ENCODE measurements at regions not wholly inside any gene's neighbourhood (a gene's known extent, or its start where the extent isn't known, plus 50 kb on each side); places are given as distances from the start of the nearest gene placed in this dataset.
A peak's percentile ranks its signal among the peaks of the same experiment; 100 is the strongest.

GRCh38 chr5:120368923-120369715 lies 95.0 kb upstream of the PRR16 start:
- BruUV-seq (replicated peaks), result no TSS peak
- peak; percentile 85 for DNase-seq

GRCh38 chr5:120372899-120373298 lies 91.2 kb upstream of the PRR16 start:
- Mint-ChIP-seq H3K36me3 (ENCODE audit: insufficient read depth, unreplicated experiment) (no peaks in the 10 kb centered on the region), H3K9me3 (ENCODE audit: low read depth, unreplicated experiment) (no peaks in the 10 kb centered on the region), H3K4me3 (ENCODE audit: low read depth, unreplicated experiment) (no peak overlapping the region), H3K27ac (ENCODE audit: unreplicated experiment) (no peak overlapping the region), H3K4me1 (ENCODE audit: low read depth, unreplicated experiment) (peaks cover 13% of the 10 kb centered on the region), H3K27me3 (ENCODE audit: unreplicated experiment) (no peaks in the 10 kb centered on the region)
- TF ChIP-seq CTCF (IDR thresholded peaks at IDR 0.05; ENCODE audit: unreplicated experiment), result no peak
- no TSS peak for BruUV-seq (replicated peaks)
- intact Hi-C loops (cut with micrococcal nuclease; ENCODE audit: unreplicated experiment), result no loop called here
- CTCF ChIA-PET, result no interaction called here
- no peak for DNase-seq

More at GRCh38 chr5:120368923-120369715, 95.0 kb upstream of the PRR16 start:
- H3K27me3 Mint-ChIP-seq (ENCODE audit: unreplicated experiment), result no peaks in the 10 kb centered on the region
- H3K4me1 Mint-ChIP-seq (ENCODE audit: low read depth, unreplicated experiment), result peaks cover 13% of the 10 kb centered on the region
- no peak for TF ChIP-seq CTCF (IDR thresholded peaks at IDR 0.05; ENCODE audit: unreplicated experiment)
- intact Hi-C loops (cut with micrococcal nuclease; ENCODE audit: unreplicated experiment), result no loop called here
- H3K27ac Mint-ChIP-seq (ENCODE audit: unreplicated experiment), result no peak overlapping the region
- CTCF ChIA-PET, result interaction anchor here (0.7 kb wide), 1 partner anchor 1510 kb away, joined by 3 read pairs; no protein-coding TSS in a partner anchor
- H3K4me3 Mint-ChIP-seq (ENCODE audit: low read depth, unreplicated experiment), result no peak overlapping the region
- no peaks in the 10 kb centered on the region for H3K36me3 Mint-ChIP-seq (ENCODE audit: insufficient read depth, unreplicated experiment)
- no peaks in the 10 kb centered on the region for H3K9me3 Mint-ChIP-seq (ENCODE audit: low read depth, unreplicated experiment)

DNA sequence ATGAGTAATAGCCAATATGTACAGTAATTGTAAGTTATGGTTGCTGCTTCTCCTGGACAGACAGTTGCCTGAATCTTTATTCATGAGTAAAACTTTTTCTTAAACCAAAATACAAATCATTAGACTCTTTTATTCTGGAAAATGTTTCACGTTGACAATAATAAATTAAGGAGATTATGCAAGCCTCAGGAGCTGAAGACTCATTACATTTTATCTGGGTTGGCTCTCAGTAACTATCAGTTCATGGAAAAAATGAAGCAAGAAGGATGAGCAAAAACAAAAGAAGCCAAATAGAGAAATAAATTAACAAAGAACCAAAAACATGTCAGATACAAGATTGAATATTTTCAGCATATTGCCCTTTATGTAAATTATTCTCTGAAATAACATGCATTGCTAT lies 88.9 kb upstream of the PRR16 start:
- no peaks in the 10 kb centered on the region for H3K4me1 Mint-ChIP-seq (ENCODE audit: low read depth, unreplicated experiment)
- CTCF ChIA-PET, result no interaction called here
- H3K9me3 Mint-ChIP-seq (ENCODE audit: low read depth, unreplicated experiment), result peaks cover 7% of the 10 kb centered on the region
- intact Hi-C loops (cut with micrococcal nuclease; ENCODE audit: unreplicated experiment), result no loop called here
- H3K36me3 Mint-ChIP-seq (ENCODE audit: insufficient read depth, unreplicated experiment), result no peaks in the 10 kb centered on the region
- TF ChIP-seq CTCF (IDR thresholded peaks at IDR 0.05; ENCODE audit: unreplicated experiment), result no peak
- H3K4me3 Mint-ChIP-seq (ENCODE audit: low read depth, unreplicated experiment), result no peak overlapping the region
- DNase-seq, result no peak
- no peaks in the 10 kb centered on the region for H3K27me3 Mint-ChIP-seq (ENCODE audit: unreplicated experiment)
- BruUV-seq (replicated peaks), result no TSS peak
- H3K27ac Mint-ChIP-seq (ENCODE audit: unreplicated experiment), result no peak overlapping the region

- H3K9me3 Mint-ChIP-seq (ENCODE audit: low read depth, unreplicated experiment), result peaks cover 10% of the 10 kb centered on the region
- CTCF ChIA-PET, result no interaction called here
- no TSS peak for BruUV-seq (replicated peaks)
- H3K27me3 Mint-ChIP-seq (ENCODE audit: unreplicated experiment), result no peaks in the 10 kb centered on the region
- DNase-seq, result no peak
- no peaks in the 10 kb centered on the region for H3K36me3 Mint-ChIP-seq (ENCODE audit: insufficient read depth, unreplicated experiment)
- no peaks in the 10 kb centered on the region for H3K4me1 Mint-ChIP-seq (ENCODE audit: low read depth, unreplicated experiment)
- intact Hi-C loops (cut with micrococcal nuclease; ENCODE audit: unreplicated experiment), result no loop called here
- TF ChIP-seq CTCF (IDR thresholded peaks at IDR 0.05; ENCODE audit: unreplicated experiment), result no peak
- H3K27ac Mint-ChIP-seq (ENCODE audit: unreplicated experiment), result no peak overlapping the region
- H3K4me3 Mint-ChIP-seq (ENCODE audit: low read depth, unreplicated experiment), result no peak overlapping the region
These were observed 83.5 kb upstream of the PRR16 start for GRCh38 chr5:120380644-120381043.
